GM20431 (cell line): ENCODE measurements at regions not wholly inside any gene's neighbourhood (a gene's known extent, or its start where the extent isn't known, plus 50 kb on each side); places are given as distances from the start of the nearest gene placed in this dataset.
"Not testable (repeated sequence)": the region's sequence is repeated elsewhere in the genome, so short reads cannot be mapped to it uniquely, and the experiment has no call there.

ENCODE experiments used
- in situ Hi-C: fragments of 300-500 bp; cut with MseI, MboI; formaldehyde crosslinking; loops from one replicate; pipeline ENCODE4 v1.15.0; 2020; ENCODE audit warnings: low sequenced_read_pairs; ENCODE audit not compliant: unreplicated experiment

DNA sequence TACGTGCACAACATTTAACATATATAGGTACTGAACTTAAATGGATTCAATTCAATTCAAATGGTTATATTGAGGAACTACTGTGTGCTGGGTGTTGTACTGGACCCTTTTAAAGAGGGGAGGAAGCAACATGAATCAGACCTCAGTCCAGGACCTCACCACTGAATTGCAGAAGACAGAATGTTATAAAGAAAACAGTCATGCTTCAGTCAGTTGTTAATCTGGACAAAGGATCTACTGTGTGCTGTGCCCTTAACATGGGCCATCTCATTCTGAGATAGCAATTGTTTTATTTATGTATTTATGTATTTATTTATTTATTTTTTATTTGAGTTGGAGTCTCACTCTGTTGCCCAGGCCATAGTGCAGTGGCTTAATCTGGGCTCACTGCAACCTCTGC, 240.1 kb downstream of the HAPSTR1 start:
- in situ Hi-C loops: no loop called here

DNA sequence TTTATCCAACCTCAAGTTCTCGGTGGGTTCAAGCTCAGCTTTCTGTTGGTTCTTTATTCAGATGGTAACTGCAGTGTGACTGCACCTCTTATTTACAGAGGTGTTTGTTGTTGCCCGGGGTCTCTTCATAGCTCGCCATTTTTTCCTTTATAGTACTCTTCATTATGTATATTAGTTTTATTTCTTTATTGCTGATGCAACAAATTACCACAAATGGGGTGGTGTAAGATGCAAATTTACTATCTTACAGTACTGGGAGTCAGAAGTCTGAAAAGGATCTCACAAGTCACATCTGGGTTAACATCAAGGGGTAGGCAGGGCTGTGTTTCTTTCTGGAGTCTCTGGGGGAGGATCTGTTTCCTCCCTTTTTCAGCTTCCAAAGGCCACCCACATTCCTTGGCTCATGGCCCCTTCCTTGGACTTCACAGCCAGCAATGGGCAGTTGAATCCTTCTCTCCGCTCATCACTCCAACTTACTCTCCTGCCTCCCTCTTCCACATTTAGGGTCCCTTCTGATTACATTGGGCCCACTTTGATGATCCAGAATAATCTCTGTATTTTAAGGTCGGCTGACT, 241.2 kb downstream of the HAPSTR1 start:
- in situ Hi-C loops: no loop called here

DNA sequence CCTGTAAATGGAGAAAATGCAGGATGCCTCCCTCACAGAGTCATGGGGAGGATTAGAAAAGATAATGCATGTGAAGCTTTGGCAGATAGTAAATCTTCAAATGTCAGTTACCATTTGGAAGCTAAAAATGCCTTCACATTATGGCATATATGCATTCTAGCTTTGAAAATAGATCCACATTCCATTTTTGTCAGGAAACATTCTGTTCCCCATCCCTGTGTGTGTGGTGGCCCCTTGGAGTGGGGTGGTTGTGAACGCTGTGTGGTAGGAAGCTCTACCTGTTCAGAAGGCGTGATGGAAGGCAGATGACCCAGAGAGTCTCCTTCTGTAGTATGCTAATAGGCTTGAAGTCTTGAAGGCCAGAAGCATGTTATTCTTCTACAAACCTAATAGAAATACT, 242.0 kb downstream of the HAPSTR1 start:
- in situ Hi-C loops: no loop called here

DNA sequence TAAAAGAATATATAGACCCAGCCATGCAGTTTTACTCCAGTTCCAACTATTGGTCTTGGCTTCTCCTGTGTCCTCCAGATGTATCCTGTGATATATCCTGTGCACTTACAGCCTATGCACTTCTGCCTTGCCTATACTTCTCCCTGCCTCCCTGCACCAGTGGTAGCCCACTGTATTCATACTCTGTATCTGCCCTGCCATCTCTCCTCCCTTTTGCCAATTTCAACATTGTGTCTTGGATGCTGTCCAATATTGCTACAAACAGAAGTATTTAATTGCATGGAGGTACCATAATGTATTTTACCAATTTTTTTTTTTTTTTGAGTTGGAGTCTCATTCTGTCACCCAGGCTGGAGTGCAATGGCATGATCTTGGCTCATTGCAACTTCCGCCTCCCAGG, 242.7 kb downstream of the HAPSTR1 start:
- in situ Hi-C loops: no loop called here

DNA sequence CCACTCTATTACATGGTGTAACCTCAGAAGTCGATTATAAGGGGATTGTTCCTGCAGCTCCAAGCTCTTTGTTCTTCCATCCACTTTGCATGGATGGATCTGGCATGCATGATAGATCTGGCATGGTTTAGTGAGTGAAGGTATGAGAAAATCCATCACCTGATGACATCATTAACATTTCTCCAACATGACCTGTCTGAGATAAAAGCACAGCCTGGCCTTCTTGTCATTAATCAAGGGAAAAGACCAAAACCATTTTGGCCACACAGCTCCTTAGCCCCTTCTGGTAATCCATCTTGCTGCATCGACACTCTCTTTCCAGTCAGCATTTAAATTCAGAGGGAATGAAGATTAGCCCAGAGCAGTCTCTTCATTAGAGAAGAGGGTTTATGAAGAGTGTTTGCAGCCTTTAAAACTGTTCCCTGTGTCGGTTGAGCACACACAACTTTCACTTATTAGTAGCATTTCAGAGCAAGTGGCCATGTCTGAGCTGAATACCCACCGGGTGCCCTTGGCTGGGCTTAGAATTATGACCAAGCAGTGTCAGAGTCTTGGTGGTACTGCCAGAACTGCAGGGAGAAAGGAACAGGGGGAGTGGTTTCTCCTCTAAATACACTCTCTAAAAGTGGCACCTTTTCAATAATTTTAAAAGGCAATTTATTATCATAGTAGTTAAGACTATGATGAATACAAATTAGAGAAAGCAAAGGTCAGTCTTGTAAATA, 246.0 kb downstream of the HAPSTR1 start:
- in situ Hi-C loops: no loop called here

DNA sequence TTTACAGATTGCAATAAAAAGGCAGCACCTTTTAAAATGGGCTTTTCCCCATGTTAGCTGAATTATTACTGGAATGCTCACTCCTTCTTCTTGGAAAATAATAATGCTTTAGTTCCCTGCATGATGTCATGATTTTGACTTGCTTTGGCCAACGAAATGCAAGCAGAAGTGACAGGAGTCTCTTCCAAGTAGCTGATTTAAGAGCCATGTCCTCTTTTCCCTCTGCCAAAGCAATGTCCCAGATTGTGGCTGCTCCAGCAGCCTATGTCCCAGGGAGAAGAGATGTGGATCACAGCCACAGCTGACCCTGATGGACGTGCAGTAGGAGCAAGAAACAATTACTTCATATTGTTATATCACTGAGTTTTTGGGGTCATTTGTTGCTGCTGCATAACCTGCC, 246.6 kb downstream of the HAPSTR1 start:
- in situ Hi-C loops: no loop called here

DNA sequence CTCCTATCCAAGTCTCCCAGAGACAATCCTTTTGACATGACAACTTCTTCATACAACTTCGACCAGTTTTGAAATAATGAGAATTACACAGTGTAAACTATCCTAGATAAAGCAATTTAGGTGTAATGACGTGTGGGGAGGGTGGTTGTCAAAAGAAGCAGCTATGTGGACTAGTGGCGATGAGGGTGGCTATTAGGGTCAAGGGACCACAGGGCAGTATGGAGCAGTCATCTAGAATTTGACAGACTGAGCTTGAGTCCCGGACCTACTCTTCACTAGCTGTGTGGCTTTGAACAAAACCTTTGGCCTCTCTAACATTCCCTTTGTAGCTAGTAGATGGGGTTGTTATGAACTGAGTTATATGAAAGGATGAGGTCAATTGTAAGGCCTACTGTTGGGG, 247.1 kb downstream of the HAPSTR1 start:
- in situ Hi-C loops: no loop called here

DNA sequence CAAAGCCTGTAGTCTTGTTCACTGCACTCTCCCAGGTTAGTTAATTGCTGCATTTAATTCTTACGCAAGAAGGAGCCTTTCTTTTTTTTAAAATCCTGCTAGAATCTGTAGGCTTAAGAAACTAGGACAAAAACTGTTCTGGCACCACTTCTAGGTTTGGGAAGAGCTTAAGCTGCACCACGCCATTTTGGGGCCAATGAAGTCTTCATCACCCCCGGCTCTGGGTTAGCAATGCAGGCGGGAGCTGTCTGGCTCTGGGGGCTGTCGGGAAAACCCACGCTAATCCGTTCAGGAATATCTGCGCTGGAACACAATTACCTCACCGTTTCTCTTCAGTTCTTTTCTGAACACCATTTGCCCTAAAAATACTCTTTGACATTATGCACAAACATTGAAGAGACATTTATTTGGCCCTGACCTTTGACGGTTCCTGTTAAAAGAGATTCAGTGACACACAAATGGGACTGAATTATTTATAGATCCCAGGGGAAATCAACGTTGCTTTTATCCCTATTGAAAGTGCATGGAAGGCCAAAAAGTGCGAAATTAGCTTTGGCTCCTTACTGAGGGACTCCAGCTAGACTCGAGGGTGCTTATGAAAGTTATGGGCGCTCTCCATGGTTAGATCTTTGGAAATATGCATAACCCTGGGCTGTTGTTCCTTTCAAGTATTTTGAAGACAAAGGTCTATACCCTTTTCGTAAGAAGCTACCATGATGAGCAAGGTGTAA, 249.2 kb downstream of the HAPSTR1 start:
- in situ Hi-C loops: no loop called here

DNA sequence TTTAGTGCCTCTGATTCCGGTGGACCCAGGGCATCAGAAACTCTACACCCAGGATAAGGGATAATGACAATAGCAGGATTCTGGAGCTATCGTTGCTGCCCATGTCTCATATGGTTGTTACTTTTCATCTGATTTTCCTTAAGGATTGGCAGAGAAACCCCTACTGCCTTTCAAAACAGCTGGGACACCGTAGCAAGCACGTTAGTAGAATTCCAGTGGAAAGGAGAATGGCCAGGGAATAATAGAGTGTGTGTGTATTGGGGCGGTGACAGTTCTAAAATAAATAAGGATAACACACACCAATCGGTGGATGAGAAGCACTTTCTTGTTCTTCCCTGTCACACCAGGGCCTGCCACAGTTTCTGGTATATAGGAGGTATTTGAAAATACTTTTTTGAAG, 251.8 kb downstream of the HAPSTR1 start:
- in situ Hi-C loops: no loop called here

DNA sequence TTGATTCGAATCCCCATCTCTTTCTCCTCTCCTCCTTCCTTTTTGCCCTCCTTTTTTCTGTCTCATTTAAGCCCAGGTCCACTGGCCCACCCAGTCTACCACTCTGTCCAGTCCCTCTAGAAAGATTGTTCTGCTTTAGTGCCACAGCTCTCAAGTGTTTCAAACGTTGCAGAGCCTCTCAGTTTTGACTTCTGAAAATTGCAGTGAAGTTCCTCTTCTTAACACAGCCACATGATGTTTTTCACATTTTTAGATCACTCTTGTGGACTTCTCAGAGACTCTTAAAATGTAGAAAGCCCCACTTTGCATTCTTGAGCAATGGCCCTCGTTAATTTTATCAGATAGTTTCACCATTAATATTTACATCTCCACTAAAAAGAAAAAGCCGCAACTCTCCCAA, 253.1 kb downstream of the HAPSTR1 start:
- in situ Hi-C loops: no loop called here

DNA sequence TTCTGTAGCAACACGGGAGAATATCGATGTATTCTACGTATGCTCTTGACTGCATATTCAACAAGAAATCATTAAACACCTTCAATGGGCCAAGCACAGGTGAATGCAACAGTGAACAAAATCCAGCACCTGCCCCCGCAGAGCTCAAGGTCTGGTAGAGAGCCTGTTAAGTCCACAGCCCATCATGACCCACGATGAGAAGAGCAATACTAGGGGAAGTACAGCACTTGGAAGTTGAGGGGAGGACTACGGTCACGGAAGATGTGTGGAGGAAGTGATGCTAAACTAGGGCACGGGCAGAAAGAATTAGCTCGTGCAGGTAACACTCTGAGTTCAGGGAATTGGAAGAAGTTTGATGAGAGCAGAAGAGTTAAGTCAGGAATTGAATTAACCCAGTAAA, 253.6 kb downstream of the HAPSTR1 start:
- in situ Hi-C loops: no loop called here

DNA sequence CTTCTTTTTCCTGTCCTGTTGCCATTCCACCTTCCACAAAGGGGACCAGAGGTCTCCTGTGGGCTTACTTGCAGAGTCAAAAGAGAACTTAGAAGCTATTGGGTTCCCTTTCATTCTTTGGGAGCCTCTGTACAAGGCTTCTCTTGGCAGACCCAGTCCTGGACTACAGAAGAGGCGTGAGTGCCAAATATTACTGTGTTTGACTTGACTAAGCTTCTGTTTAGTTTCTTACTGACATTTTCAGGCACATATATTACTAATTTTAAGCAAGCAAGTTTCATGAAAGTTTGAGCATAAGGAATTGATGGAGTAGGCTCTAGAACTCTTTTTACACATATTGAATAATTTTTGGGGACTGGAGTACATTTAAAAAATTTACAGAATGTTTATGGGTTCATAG, 254.4 kb downstream of the HAPSTR1 start:
- in situ Hi-C loops: no loop called here

DNA sequence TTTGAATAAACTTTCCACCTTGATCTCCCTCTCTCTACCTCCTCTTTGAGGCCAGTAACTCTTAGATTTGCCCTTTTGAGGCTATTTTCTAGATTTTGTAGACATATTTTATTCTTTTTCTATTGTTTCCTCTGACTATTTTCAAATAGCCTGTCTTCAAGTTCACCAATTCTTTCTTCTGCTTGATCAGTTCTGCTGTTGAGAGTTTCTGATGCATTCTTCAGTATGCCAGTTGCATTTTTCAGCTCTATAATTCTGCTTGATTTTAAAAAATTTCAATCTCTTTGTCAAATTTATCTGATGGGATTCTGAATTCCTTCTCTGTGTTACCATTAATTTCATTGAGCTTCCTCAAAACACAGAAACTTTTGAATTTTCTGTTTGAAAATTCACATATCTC, 257.5 kb downstream of the HAPSTR1 start:
- in situ Hi-C loops: no loop called here

DNA sequence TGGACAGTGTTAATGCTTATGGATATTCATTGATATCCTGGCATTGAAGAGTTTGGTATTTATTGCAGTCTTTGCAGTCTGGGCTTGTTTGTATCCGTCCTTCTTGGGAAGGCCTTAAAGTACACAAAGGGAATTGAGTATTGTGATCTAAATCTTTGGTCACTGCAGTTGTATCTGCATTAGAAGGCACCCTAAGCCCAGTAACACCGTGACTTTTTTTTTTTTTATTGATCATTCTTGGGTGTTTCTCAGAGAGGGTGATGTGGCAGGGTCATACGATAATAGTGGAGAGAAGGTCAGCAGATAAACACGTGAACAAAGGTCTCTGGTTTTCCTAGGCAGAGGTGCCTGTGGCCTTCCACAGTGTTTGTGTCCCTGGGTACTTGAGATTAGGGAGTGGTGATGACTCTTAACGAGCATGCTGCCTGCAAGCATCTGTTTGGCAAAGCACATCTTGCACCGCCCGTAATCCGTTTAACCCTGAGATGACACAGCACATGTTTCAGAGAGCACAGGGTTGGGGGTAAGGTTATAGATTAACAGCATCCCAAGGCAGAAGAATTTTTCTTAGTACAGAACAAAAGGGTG, 258.0 kb downstream of the HAPSTR1 start:
- in situ Hi-C loops: not testable (repeated sequence)

DNA sequence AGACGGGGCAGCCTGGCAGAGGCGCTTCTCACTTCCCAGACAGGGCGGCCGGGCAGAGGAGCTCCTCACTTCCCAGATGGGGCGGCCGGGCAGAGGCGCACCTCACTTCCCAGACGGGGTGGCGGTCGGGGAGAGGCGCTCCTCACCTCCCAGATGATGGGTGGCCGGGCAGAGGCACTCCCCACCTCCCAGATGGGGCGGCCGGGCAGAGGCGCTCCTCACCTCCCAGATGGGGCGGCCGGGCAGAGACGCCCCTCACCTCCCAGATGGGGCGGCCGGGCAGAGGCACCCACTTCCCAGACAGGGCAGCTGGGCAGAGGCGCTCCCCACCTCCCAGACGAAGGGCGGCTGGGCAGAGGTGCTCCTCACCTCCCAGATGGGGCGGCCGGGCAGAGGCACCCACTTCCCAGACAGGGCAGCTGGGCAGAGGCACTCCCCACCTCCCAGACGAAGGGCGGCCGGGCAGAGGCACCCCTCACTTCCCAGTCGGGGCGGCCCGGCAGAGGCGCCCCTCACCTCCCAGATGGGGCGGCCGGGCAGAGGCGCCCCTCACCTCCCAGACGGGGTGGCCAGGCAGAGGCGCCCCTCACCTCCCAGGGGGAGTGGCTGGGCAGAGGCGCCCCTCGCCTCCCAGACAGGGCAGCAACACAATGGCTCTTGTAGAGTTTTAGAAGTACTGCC, 258.8 kb downstream of the HAPSTR1 start:
- in situ Hi-C loops: not testable (repeated sequence)

DNA sequence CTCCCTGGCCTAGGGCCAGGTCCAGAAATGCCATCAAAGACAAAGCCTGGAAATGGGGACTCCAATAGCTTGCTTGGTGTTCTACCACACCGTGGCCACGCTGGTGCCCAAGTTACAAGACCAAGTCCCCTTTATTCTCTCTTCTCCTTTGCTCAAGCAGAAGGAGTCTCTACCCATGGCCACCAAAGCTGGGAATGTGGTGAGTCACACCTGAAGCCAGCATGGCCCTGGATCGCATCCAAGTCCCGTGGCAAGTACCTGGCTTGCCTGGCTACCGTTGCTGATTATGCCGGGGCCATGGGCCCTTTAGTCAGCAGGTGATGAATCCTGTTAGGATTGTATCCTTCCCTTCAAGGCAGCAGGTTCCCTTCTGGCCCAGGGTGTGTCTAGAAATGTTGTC, 260.0 kb downstream of the HAPSTR1 start:
- in situ Hi-C loops: no loop called here

DNA sequence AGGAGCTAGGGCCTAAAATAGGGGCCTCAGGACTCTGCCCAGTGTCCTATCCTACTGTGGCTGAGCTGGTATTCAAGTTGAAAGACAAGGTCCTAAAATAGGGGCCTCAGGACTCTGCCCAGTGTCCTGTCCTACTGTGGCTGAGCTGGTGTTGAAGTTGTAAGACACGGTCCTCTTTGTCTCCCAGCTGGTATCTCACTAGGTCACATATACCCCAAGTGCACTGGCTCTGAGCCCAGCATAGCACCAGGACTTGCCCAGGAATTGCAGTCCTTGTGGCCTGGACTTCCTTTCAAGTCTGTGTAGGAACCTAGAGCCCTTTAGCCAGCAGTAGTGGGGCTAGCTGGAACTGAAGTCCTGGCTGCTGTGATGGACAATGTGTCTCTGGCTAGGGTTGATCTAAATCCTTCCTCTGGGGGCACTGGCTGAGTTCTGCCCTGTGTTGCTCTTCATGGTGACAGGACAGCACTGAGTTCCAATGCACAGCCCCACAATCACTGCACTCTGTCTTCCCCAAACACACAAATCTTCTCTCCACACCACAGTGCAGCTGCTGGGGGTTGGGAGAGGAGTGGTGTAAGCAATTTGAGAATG, 260.5 kb downstream of the HAPSTR1 start:
- in situ Hi-C loops: no loop called here

DNA sequence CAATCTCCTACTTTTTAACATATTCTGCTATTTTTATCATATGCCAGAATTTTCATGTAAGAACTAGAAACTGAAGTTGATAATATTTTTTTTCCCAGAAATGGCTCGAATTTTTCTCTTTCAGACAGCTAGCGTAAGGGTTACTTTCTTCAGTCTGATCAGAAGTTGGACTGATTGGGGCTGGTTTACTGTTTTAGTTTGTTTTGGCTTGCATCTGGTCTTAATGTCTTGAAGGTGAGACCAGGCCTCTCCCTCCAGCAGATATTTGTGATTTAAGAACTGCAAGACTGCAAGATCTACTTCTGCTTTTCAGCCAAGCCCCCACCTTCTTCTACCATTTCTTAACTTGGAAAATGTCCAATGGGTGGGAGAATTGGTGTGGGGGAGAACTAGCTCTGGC, 266.4 kb downstream of the HAPSTR1 start:
- in situ Hi-C loops: no loop called here

DNA sequence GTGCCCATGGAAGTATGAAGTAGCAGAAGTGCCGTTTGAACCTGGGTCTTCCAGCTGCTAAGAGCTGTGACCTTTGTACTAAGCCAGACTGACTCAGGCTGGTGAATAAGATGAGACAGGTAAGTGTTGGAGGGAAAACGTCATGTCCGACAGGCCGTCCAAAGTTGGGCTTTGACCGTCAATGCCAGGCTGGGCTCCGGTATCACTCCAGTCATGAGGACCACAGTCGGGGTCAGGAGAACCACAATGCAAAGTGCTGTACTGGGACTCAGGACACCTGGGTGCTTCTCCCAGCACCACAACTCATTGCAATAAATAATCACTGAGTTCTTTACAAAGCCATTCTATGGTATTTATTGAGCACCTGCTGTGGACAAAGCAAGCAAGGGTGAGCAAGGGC, 268.6 kb downstream of the HAPSTR1 start:
- in situ Hi-C loops: no loop called here

DNA sequence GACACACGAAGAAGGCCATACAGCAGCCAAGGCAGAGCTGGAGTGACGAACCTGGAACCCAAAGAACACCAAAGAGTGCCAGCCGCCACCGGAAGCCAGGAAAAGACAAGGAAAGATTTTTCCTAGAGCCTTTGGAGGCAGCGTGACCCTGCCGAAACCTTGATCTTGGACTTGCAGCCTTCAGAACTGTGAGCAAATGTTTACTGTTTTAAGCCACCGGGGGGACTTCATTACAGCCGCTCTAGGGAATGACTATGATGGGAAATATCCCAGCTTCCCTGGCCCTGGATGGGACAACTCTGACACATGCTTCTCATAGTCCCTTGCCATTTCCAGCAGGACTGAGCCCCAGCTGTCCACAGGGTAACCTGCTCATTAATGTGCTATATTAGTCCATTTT, 270.6 kb downstream of the HAPSTR1 start:
- in situ Hi-C loops: no loop called here
